Fibroblast of lung (primary cell): ENCODE measurements at regions not wholly inside any gene's neighbourhood (a gene's known extent, or its start where the extent isn't known, plus 50 kb on each side); places are given as distances from the start of the nearest gene placed in this dataset.

Experiments
- DNase-seq, 2 donors: peaks; one replicate each; pipeline versions ENCODE4 v3.0.0 to v3.0.0-alpha.2; 2010; ENCODE audit warnings: low read depth in 2 of 2
- H2AFZ ChIP-seq: 2 replicates; pipeline ENCODE4 v1.5.1; 2012; ENCODE audit warnings: low read length, control low read depth, inconsistent platforms
- H3K27ac ChIP-seq: 2 replicates; pipeline ENCODE4 v1.5.1; 2011; ENCODE audit warnings: low read length, control low read depth; ENCODE audit not compliant: insufficient read depth
- H3K27me3 ChIP-seq: 2 replicates; pipeline ENCODE4 v1.5.1; 2011; ENCODE audit warnings: mild to moderate bottlenecking, low read length; ENCODE audit not compliant: control insufficient read depth, insufficient read depth
- H3K36me3 ChIP-seq: 2 replicates; pipeline ENCODE4 v1.5.1; 2011; ENCODE audit warnings: low read length; ENCODE audit not compliant: control insufficient read depth, insufficient read depth
- H3K4me1 ChIP-seq: 2 replicates; pipeline ENCODE4 v1.5.1; 2011; ENCODE audit warnings: low read length; ENCODE audit not compliant: control insufficient read depth, insufficient read depth; ENCODE audit errors: extremely low read depth
- H3K4me2 ChIP-seq: 2 replicates; pipeline ENCODE4 v1.5.1; 2011; ENCODE audit warnings: low read length, control low read depth; ENCODE audit not compliant: insufficient read depth; ENCODE audit errors: extremely low read depth
- H3K4me3 ChIP-seq, 4 experiments: fragments of 200-600 bp in 1 of 4; sonication (generic) in 1 of 4; replicated peaks in 1 of 4; 2 replicates each; pipeline ENCODE4 v1.5.1; 2011 to 2016; ENCODE audit warnings: low read length in 4 of 4, low read depth in 3 of 4, mild to moderate bottlenecking in 3 of 4, control low read depth in 2 of 4, inconsistent platforms in 1 of 4, mixed read lengths in 1 of 4; ENCODE audit not compliant: insufficient read depth in 1 of 4; ENCODE audit errors: control extremely low read depth in 1 of 4
- H3K79me2 ChIP-seq: 2 replicates; pipeline ENCODE4 v1.5.1; 2012; ENCODE audit warnings: mild to moderate bottlenecking, low read length, inconsistent platforms; ENCODE audit not compliant: control insufficient read depth, insufficient read depth
- H3K9ac ChIP-seq: 2 replicates; pipeline ENCODE4 v1.5.1; 2011; ENCODE audit warnings: mild to moderate bottlenecking, low read length, control low read depth; ENCODE audit not compliant: insufficient read depth
- H3K9me3 ChIP-seq: 2 replicates; pipeline ENCODE4 v1.5.1; 2012; ENCODE audit warnings: low read depth, low read length; ENCODE audit not compliant: control insufficient read depth, insufficient read depth
- H4K20me1 ChIP-seq: 2 replicates; pipeline ENCODE4 v1.5.1; 2011; ENCODE audit warnings: low read length; ENCODE audit not compliant: control insufficient read depth, insufficient read depth; ENCODE audit errors: extremely low read depth
- EZH2 ChIP-seq: IDR thresholded peaks from 2 replicates; pipeline ENCODE4 v1.5.1; 2012; ENCODE audit warnings: low read length, control low read depth, mild to moderate bottlenecking; ENCODE audit errors: missing control alignments
- TF ChIP-seq, protein P1 (sequence below), 2 donors: IDR thresholded peaks in 1 of 2; conservative IDR thresholded peaks in 1 of 2; 1 replicate in 1 of 2; 2 replicates in 1 of 2; pipeline ENCODE4 v1.5.1; 2011 to 2012; ENCODE audit warnings: low read length in 2 of 2, control low read depth in 1 of 2, inconsistent platforms in 1 of 2, low read depth in 1 of 2, mild to moderate bottlenecking in 1 of 2

DNA sequence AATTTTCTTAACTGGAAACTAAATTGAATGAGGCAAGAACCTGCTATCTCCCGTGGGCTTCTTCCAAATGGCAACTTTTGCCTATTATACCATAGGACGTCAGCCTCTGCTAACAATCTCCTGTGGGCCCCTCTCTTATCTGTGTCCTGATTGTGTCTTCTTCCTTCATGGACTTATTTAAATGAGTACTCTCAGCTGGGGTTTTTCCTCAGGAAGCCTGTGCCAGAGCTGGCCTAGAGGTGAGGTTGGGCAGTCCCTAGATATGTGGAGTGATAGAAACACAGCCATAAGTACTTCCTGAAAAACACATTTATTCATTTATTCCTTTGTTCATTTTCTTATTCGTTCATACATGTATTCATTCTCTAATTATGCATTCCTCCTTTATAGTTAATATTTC, 712.5 kb upstream of the SLIT2 start:
- TF ChIP-seq, protein P1, sequence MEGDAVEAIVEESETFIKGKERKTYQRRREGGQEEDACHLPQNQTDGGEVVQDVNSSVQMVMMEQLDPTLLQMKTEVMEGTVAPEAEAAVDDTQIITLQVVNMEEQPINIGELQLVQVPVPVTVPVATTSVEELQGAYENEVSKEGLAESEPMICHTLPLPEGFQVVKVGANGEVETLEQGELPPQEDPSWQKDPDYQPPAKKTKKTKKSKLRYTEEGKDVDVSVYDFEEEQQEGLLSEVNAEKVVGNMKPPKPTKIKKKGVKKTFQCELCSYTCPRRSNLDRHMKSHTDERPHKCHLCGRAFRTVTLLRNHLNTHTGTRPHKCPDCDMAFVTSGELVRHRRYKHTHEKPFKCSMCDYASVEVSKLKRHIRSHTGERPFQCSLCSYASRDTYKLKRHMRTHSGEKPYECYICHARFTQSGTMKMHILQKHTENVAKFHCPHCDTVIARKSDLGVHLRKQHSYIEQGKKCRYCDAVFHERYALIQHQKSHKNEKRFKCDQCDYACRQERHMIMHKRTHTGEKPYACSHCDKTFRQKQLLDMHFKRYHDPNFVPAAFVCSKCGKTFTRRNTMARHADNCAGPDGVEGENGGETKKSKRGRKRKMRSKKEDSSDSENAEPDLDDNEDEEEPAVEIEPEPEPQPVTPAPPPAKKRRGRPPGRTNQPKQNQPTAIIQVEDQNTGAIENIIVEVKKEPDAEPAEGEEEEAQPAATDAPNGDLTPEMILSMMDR (conservative IDR thresholded peaks at IDR 0.05 in 1 of 2, IDR thresholded peaks at IDR 0.05 in 1 of 2; ENCODE audit: low read depth in 1 of 2, low read length in 2 of 2), result no peak
- TF ChIP-seq EZH2, result no peak
- Histone ChIP-seq H2AFZ (no peak overlapping the region), H3K4me1 (no peaks in the 10 kb centered on the region), H3K79me2 (no peaks in the 10 kb centered on the region), H3K4me2 (no peak overlapping the region), H4K20me1 (no peaks in the 10 kb centered on the region), H3K4me3 (no peak overlapping the region), H3K9me3 (no peaks in the 10 kb centered on the region), H3K27me3 (no peaks in the 10 kb centered on the region), H3K36me3 (no peaks in the 10 kb centered on the region), H3K27ac (no peak overlapping the region), H3K9ac (no peak overlapping the region)
- no peak for DNase-seq

DNA sequence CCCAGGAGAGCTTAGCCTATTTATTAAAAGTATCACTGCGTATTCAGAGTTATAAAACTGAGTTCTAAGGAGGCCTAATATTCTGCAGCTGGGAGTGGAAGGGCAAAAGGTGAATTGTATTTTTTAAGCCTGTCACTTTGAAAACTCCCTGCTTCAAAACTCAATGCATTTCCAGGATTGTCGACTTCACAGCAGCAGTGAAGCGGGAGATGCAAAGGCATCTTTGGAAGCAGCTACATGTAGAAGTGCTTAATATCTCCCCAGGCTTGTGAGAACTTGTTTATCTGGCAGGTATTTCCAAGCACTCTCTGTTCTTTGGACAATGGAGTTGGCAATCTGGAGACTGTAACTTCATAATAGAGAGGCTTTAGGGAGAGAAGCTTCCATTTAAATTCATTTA, 717.5 kb upstream of the SLIT2 start:
- no peaks in the 10 kb centered on the region for H3K79me2 ChIP-seq
- no peak for DNase-seq
- H3K27ac ChIP-seq, result no peak overlapping the region
- no peaks in the 10 kb centered on the region for H4K20me1 ChIP-seq
- H3K27me3 ChIP-seq, result no peaks in the 10 kb centered on the region
- no peak overlapping the region for H3K4me3 ChIP-seq
- H2AFZ ChIP-seq, result no peak overlapping the region
- H3K36me3 ChIP-seq, result no peaks in the 10 kb centered on the region
- no peak overlapping the region for H3K4me2 ChIP-seq
- TF ChIP-seq, protein P1 (conservative IDR thresholded peaks at IDR 0.05 in 1 of 2, IDR thresholded peaks at IDR 0.05 in 1 of 2; ENCODE audit: low read depth in 1 of 2, low read length in 2 of 2), result no peak
- TF ChIP-seq EZH2, result no peak
- no peak overlapping the region for H3K9ac ChIP-seq
- no peaks in the 10 kb centered on the region for H3K9me3 ChIP-seq
- no peaks in the 10 kb centered on the region for H3K4me1 ChIP-seq

DNA sequence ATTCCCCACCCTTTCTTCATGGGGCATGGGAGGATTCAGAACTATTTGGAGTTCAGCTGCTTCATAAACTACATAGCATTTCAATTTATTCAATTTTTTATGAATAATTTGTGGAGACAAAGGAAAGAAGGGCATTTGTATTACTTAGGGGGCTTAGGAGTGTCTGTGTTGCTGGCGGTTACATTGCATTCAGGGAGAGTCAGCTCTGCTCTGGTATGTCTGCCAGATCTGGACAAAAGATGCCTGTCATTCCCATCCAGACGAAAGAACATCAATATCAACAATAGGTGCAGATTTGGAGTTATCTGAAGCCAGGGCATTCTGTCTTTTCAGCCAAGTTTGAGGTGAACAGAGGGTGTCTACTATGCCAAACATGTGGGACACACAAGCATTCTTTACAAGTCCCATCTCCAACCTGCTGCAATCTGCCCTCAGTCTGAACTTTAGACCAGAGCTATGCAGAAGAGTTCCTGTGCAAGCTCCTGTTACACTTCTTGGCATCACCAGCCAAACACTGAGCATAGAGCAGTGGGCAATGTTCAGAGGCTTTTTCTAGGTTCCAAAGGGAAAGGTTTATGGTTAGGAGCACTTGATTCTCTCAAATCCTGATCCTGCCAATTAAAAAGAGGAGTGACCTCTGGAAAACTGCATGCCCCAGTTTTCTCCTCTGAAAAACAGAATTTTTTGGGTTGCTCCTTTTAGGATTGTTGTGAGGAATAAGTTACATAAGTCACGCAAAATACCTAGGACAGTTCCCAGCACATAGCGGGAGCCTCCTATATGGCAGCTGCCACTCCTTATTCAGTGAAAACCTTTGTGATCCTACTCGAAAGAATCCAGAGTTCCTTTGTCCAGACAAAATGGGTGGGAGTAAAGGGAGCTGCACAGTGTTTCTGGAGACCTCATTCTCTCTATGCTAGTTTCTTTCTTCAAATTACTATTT, 719.5 kb upstream of the SLIT2 start:
- no peaks in the 10 kb centered on the region for H3K27me3 ChIP-seq
- peak in 1 of 2 donors; percentile 80 for DNase-seq
- TF ChIP-seq, protein P1 (conservative IDR thresholded peaks at IDR 0.05 in 1 of 2, IDR thresholded peaks at IDR 0.05 in 1 of 2; ENCODE audit: low read depth in 1 of 2, low read length in 2 of 2), result no peak
- TF ChIP-seq EZH2, result no peak
- no peak overlapping the region for H3K9ac ChIP-seq
- H4K20me1 ChIP-seq, result no peaks in the 10 kb centered on the region
- no peaks in the 10 kb centered on the region for H3K9me3 ChIP-seq
- H3K79me2 ChIP-seq, result no peaks in the 10 kb centered on the region
- H3K36me3 ChIP-seq, result no peaks in the 10 kb centered on the region
- no peaks in the 10 kb centered on the region for H3K4me1 ChIP-seq
- H2AFZ ChIP-seq, result no peak overlapping the region
- no peak overlapping the region for H3K4me2 ChIP-seq
- H3K27ac ChIP-seq, result no peak overlapping the region
- no peak overlapping the region for H3K4me3 ChIP-seq
